NT2/D1 (cell line): ENCODE measurements at regions not wholly inside any gene's neighbourhood (a gene's known extent, or its start where the extent isn't known, plus 50 kb on each side); places are given as distances from the start of the nearest gene placed in this dataset.

Experiments used
- SUZ12 ChIP-seq: IDR thresholded peaks from 2 replicates; pipeline ENCODE4 v1.6.1; 2011; ENCODE audit not compliant: insufficient read length, insufficient read depth; ENCODE audit errors: extremely low read depth
- ZNF274 ChIP-seq: IDR thresholded peaks from 2 replicates; pipeline ENCODE4 v1.6.1; 2011; ENCODE audit warnings: mild to moderate bottlenecking, low read depth, low read length

DNA sequence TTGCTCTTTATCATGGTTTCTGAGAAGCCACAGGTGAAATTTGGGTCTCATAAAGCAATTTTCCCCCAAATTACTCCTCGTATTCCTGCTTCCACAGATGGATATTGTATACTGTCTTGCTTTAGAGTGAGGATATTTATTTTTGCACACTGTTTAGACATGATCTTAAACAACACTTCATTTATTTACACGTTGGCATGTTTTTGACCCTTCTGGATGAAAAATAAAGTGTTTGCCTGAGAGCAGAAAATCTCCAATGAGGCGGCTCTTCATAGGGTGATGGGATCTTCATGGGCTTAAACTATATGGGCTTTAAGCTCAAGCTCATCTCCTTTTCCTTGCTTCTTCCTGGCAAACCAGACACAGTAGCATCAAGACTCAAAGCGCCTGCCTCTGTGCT is 148.4 kb downstream of the MACROH2A1 start:
- TF ChIP-seq ZNF274 (no peak), SUZ12 (no peak)
